Chondrocyte (in vitro differentiated cells): ENCODE measurements at regions not wholly inside any gene's neighbourhood (a gene's known extent, or its start where the extent isn't known, plus 50 kb on each side); places are given as distances from the start of the nearest gene placed in this dataset.
A peak's percentile ranks its signal among the peaks of the same experiment; 100 is the strongest.

Experiments used
- DNase-seq: peaks from one replicate; pipeline ENCODE4 v3.0.0; 2021; ENCODE audit warnings: mixed read lengths, low spot score
- H3K27ac Mint-ChIP-seq: one replicate; pipeline ENCODE4 v1.8.0; 2021; ENCODE audit warnings: mild to moderate bottlenecking, moderate library complexity, mixed read lengths; ENCODE audit not compliant: unreplicated experiment
- H3K27me3 Mint-ChIP-seq: 2 replicates; pipeline ENCODE4 v1.8.0; 2021; ENCODE audit warnings: low read depth, mixed read lengths
- H3K36me3 Mint-ChIP-seq: 2 replicates; pipeline ENCODE4 v1.8.0; 2021; ENCODE audit warnings: low read depth, mixed read lengths
- H3K4me1 Mint-ChIP-seq: 2 replicates; pipeline ENCODE4 v1.8.0; 2021; ENCODE audit warnings: low read depth, mild to moderate bottlenecking, mixed read lengths
- H3K4me3 Mint-ChIP-seq: one replicate; pipeline ENCODE4 v1.8.0; 2021; ENCODE audit warnings: mild to moderate bottlenecking, moderate library complexity, mixed read lengths; ENCODE audit not compliant: unreplicated experiment
- H3K9me3 Mint-ChIP-seq: 2 replicates; pipeline ENCODE4 v1.8.0; 2021; ENCODE audit warnings: low read depth, mixed read lengths
- CTCF ChIP-seq: fragments of 200-600 bp; sonication (generic); IDR thresholded peaks from 2 replicates; pipeline ENCODE4 v1.5.0; 2021; ENCODE audit warnings: antibody characterized with exemption, mild to moderate bottlenecking, moderate library complexity

- Mint-ChIP-seq H3K4me1 (peaks cover 20% of the 10 kb centered on the region), H3K27me3 (no peaks in the 10 kb centered on the region), H3K4me3 (no peak overlapping the region), H3K27ac (no peak overlapping the region), H3K9me3 (no peaks in the 10 kb centered on the region), H3K36me3 (no peaks in the 10 kb centered on the region)
- TF ChIP-seq CTCF: no peak
- DNase-seq: no peak
These were observed 58.9 kb upstream of the CD28 start for GRCh38 chr2:203647579-203647978.

GRCh38 chr2:203648273-203648672 lies 58.2 kb upstream of the CD28 start:
- Mint-ChIP-seq H3K27ac (no peak overlapping the region), H3K4me1 (peaks cover 20% of the 10 kb centered on the region), H3K9me3 (no peaks in the 10 kb centered on the region), H3K27me3 (no peaks in the 10 kb centered on the region), H3K36me3 (no peaks in the 10 kb centered on the region), H3K4me3 (no peak overlapping the region)
- no peak for DNase-seq
- no peak for TF ChIP-seq CTCF

GRCh38 chr2:203649176-203649814 lies 57.1 kb upstream of the CD28 start:
- Mint-ChIP-seq H3K27me3 (no peaks in the 10 kb centered on the region), H3K36me3 (no peaks in the 10 kb centered on the region), H3K4me1 (peaks cover 20% of the 10 kb centered on the region), H3K27ac (no peak overlapping the region), H3K4me3 (no peak overlapping the region), H3K9me3 (no peaks in the 10 kb centered on the region)
- TF ChIP-seq CTCF: no peak
- no peak for DNase-seq

- H3K27ac Mint-ChIP-seq: no peak overlapping the region
- no peak overlapping the region for H3K4me3 Mint-ChIP-seq
- TF ChIP-seq CTCF: peak; percentile 76
- no peaks in the 10 kb centered on the region for H3K36me3 Mint-ChIP-seq
- no peak for DNase-seq
- no peaks in the 10 kb centered on the region for H3K27me3 Mint-ChIP-seq
- no peaks in the 10 kb centered on the region for H3K9me3 Mint-ChIP-seq
- H3K4me1 Mint-ChIP-seq: peaks cover 20% of the 10 kb centered on the region
These were observed 55.4 kb upstream of the CD28 start for GRCh38 chr2:203650860-203651613.

- Mint-ChIP-seq H3K4me3 (no peak overlapping the region), H3K9me3 (no peaks in the 10 kb centered on the region), H3K27me3 (no peaks in the 10 kb centered on the region), H3K36me3 (no peaks in the 10 kb centered on the region), H3K4me1 (peaks cover 21% of the 10 kb centered on the region), H3K27ac (no peak overlapping the region)
- no peak for DNase-seq
- TF ChIP-seq CTCF: peak; percentile 22
These were observed 54.8 kb upstream of the CD28 start for GRCh38 chr2:203651621-203652020.
